ENCODE measurements at regions not wholly inside any gene's neighbourhood (a gene's known extent, or its start where the extent isn't known, plus 50 kb on each side); places are given as distances from the start of the nearest gene placed in this dataset.

DNA sequence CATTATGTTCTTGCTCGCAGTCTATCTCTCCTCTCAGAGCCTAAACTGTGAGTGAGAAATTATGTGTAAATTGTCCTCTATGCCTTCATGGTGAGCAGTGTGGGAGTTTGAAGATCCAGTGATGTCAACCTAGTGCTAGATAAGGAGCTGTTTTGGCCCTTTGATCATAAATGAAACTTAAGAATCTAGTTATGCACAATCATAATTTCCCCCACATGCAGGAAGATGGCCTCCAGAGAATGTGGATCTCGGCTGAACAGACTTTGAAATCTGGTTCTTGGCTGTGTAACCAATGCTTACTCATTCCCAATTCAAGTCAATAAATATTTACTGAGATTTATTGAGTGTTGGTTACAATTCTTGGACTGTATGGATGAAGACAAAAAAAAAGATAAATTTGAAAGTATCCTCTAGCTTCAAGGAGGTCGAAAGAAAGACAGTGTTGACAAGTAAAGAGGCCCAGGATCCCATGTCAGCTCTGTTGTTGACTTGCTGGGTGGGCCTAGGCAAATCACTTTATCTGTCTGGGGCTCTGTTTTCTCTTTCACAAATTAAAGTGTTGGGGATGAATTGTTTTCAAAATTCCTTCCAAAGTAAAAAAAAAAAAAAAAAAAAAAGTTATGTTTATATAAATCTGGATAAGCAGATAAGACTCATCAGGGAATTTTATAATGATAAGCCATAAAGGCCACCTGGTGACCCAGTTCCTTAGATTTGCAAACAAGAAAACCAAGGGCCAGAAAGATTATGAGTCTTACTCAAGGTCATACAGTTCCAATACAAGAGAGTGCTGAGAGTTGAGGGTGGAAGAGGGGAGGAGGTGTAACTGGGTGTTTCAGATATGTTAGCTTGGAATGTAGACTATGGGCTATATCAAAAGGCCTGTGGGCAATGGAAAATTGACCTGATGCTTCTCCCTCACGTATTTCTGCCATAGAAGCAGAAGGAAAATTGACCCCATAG is 969.9 kb downstream of the KCNMA1 start:
- H3K4me1 ChIP-seq (ENCODE audit: control insufficient read depth, insufficient read depth, low read length), result no peaks in the 10 kb centered on the region
- H3K36me3 ChIP-seq (ENCODE audit: control insufficient read depth in 2 of 2, insufficient read depth in 2 of 2, low read length in 2 of 2), result no peaks in the 10 kb centered on the region
- H3K4me3 ChIP-seq (ENCODE audit: low read length in 2 of 2), result no peak overlapping the region
- no peaks in the 10 kb centered on the region for H3K9me3 ChIP-seq (ENCODE audit: control insufficient read depth in 2 of 2, low read length in 2 of 2)
- H3K27me3 ChIP-seq (ENCODE audit: control insufficient read depth in 1 of 2, insufficient read depth in 2 of 2, low read length in 2 of 2), result no peaks in the 10 kb centered on the region
- no peak overlapping the region for H3K9ac ChIP-seq (ENCODE audit: low read length in 2 of 2)
- H3K27ac ChIP-seq (ENCODE audit: low read length), result no peak overlapping the region

- Histone ChIP-seq H3K4me3 (ENCODE audit: low read length in 2 of 2) (no peak overlapping the region), H3K27me3 (ENCODE audit: control insufficient read depth in 1 of 2, insufficient read depth in 2 of 2, low read length in 2 of 2) (no peaks in the 10 kb centered on the region), H3K36me3 (ENCODE audit: control insufficient read depth in 2 of 2, insufficient read depth in 2 of 2, low read length in 2 of 2) (no peaks in the 10 kb centered on the region), H3K9me3 (ENCODE audit: control insufficient read depth in 2 of 2, low read length in 2 of 2) (no peaks in the 10 kb centered on the region), H3K27ac (ENCODE audit: low read length) (no peak overlapping the region), H3K4me1 (ENCODE audit: control insufficient read depth, insufficient read depth, low read length) (no peaks in the 10 kb centered on the region), H3K9ac (ENCODE audit: low read length in 2 of 2) (no peak overlapping the region)
These were observed 970.7 kb downstream of the KCNMA1 start for GRCh38 chr10:76666891-76667290.

DNA sequence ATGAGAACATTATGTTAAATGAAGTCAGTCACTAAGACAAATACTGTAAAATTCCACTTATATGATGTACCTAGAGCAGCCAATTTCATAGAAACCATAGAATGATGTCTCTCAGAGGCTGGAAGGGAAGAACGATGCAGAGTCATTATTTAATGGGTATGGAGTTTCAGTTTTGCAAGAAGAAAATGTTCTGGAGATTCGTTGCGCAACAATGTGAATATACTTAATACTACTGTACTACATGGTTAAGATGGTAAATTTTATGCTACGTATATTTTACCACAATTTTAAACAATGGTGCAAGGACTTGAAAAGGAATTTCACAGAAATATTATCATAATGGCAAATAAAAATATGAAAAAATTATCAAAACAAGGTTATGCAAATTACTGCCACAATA is 972.6 kb downstream of the KCNMA1 start:
- Histone ChIP-seq H3K4me3 (ENCODE audit: low read length in 2 of 2) (no peak overlapping the region), H3K27me3 (ENCODE audit: control insufficient read depth in 1 of 2, insufficient read depth in 2 of 2, low read length in 2 of 2) (no peaks in the 10 kb centered on the region), H3K27ac (ENCODE audit: low read length) (no peak overlapping the region), H3K4me1 (ENCODE audit: control insufficient read depth, insufficient read depth, low read length) (no peaks in the 10 kb centered on the region), H3K36me3 (ENCODE audit: control insufficient read depth in 2 of 2, insufficient read depth in 2 of 2, low read length in 2 of 2) (no peaks in the 10 kb centered on the region), H3K9me3 (ENCODE audit: control insufficient read depth in 2 of 2, low read length in 2 of 2) (no peaks in the 10 kb centered on the region), H3K9ac (ENCODE audit: low read length in 2 of 2) (no peak overlapping the region)

DNA sequence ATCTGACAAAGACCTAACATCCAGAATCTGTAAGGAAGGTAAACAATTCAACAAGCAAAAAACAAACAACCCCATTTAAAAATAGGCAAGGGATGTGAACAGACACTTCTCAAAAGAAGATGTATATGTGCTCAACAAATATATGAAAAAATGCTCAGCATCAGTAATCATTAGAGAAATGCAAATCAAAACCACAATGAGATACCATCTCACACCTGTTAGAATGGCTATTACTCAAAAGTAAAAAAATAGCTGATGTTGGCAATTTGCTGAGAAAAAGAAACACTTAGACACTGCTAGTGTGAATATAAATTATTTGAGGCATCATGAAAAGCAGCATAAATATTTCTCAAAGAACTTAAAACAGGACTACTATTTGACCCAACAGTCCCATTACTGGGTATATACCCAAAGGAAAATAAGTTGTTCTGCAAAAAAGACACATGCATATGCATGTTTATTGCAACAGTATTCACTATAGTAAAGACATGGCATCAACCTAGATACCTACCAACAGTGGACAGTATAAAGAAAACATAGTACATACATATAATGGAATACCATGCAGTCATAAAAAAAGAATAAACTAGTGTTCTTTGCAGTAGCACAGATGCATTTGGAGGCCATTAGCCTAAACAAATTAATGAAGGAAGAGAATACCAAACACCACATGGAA is 980.1 kb downstream of the KCNMA1 start:
- Histone ChIP-seq H3K9me3 (ENCODE audit: control insufficient read depth in 2 of 2, low read length in 2 of 2) (no peaks in the 10 kb centered on the region), H3K27me3 (ENCODE audit: control insufficient read depth in 1 of 2, insufficient read depth in 2 of 2, low read length in 2 of 2) (no peaks in the 10 kb centered on the region), H3K9ac (ENCODE audit: low read length in 2 of 2) (no peak overlapping the region), H3K4me1 (ENCODE audit: control insufficient read depth, insufficient read depth, low read length) (no peaks in the 10 kb centered on the region), H3K4me3 (ENCODE audit: low read length in 2 of 2) (no peak overlapping the region), H3K36me3 (ENCODE audit: control insufficient read depth in 2 of 2, insufficient read depth in 2 of 2, low read length in 2 of 2) (no peaks in the 10 kb centered on the region), H3K27ac (ENCODE audit: low read length) (no peak overlapping the region)

DNA sequence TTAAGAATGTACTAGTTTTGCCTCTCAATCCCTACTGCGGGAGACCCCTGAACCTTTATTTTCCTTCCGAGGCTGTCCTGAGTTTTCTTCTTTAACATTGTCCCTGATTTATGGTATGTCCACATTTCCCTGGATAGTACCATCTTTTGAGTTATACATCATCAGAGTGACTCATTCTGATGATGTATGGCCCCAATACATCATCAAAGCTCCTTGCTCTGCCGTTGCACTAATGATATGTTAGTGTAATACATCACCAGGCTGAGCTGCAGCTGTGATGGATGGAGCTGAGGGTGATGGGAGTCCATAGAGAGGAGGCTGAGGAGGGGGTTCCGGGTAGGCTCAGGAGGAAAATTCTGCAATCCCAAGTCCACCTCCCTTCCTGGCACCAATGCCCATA is 986.5 kb downstream of the KCNMA1 start:
- no peaks in the 10 kb centered on the region for H3K9me3 ChIP-seq (ENCODE audit: control insufficient read depth in 2 of 2, low read length in 2 of 2)
- H3K27me3 ChIP-seq (ENCODE audit: control insufficient read depth in 1 of 2, insufficient read depth in 2 of 2, low read length in 2 of 2), result no peaks in the 10 kb centered on the region
- H3K9ac ChIP-seq (ENCODE audit: low read length in 2 of 2), result no peak overlapping the region
- H3K36me3 ChIP-seq (ENCODE audit: control insufficient read depth in 2 of 2, insufficient read depth in 2 of 2, low read length in 2 of 2), result no peaks in the 10 kb centered on the region
- H3K27ac ChIP-seq (ENCODE audit: low read length), result no peak overlapping the region
- peaks cover 13% of the 10 kb centered on the region for H3K4me1 ChIP-seq (ENCODE audit: control insufficient read depth, insufficient read depth, low read length)
- H3K4me3 ChIP-seq (ENCODE audit: low read length in 2 of 2), result no peak overlapping the region

- H3K4me3 ChIP-seq (ENCODE audit: low read length in 2 of 2), result peak overlapping the region in 1 of 2 donors; percentile 15
- no peaks in the 10 kb centered on the region for H3K9me3 ChIP-seq (ENCODE audit: control insufficient read depth in 2 of 2, low read length in 2 of 2)
- H3K27me3 ChIP-seq (ENCODE audit: control insufficient read depth in 1 of 2, insufficient read depth in 2 of 2, low read length in 2 of 2), result no peaks in the 10 kb centered on the region
- no peak overlapping the region for H3K27ac ChIP-seq (ENCODE audit: low read length)
- H3K9ac ChIP-seq (ENCODE audit: low read length in 2 of 2), result no peak overlapping the region
- peaks cover 14% of the 10 kb centered on the region for H3K4me1 ChIP-seq (ENCODE audit: control insufficient read depth, insufficient read depth, low read length)
- H3K36me3 ChIP-seq (ENCODE audit: control insufficient read depth in 2 of 2, insufficient read depth in 2 of 2, low read length in 2 of 2), result no peaks in the 10 kb centered on the region
These were observed 987.9 kb downstream of the KCNMA1 start for GRCh38 chr10:76649723-76650127.

- H3K27me3 ChIP-seq (ENCODE audit: control insufficient read depth in 1 of 2, insufficient read depth in 2 of 2, low read length in 2 of 2), result no peaks in the 10 kb centered on the region
- H3K9me3 ChIP-seq (ENCODE audit: control insufficient read depth in 2 of 2, low read length in 2 of 2), result no peaks in the 10 kb centered on the region
- peak overlapping the region in 1 of 2 donors; percentile 15 for H3K4me3 ChIP-seq (ENCODE audit: low read length in 2 of 2)
- H3K27ac ChIP-seq (ENCODE audit: low read length), result no peak overlapping the region
- peaks cover 19% of the 10 kb centered on the region for H3K4me1 ChIP-seq (ENCODE audit: control insufficient read depth, insufficient read depth, low read length)
- no peak overlapping the region for H3K9ac ChIP-seq (ENCODE audit: low read length in 2 of 2)
- no peaks in the 10 kb centered on the region for H3K36me3 ChIP-seq (ENCODE audit: control insufficient read depth in 2 of 2, insufficient read depth in 2 of 2, low read length in 2 of 2)
These were observed 988.4 kb downstream of the KCNMA1 start for GRCh38 chr10:76649254-76649653.

DNA sequence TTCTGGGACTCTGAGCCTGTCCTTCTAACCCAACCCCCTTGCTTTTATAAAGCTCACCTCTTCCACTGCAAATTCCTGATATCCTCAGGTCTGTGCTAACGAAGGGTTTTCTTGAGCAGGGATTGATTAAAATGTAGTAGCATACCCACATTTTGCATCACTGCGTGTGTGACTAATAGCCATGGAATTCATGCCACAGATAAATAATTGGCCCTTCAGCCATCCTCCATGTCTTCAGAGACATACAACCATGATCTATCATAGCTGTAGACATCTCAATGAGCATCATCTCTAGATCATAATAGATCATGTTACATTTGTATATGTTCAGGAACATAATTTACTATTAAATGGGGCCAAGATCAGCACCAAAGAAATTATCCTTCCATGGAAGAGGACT is 990.3 kb downstream of the KCNMA1 start:
- no peaks in the 10 kb centered on the region for H3K27me3 ChIP-seq (ENCODE audit: control insufficient read depth in 1 of 2, insufficient read depth in 2 of 2, low read length in 2 of 2)
- H3K9me3 ChIP-seq (ENCODE audit: control insufficient read depth in 2 of 2, low read length in 2 of 2), result no peaks in the 10 kb centered on the region
- no peaks in the 10 kb centered on the region for H3K36me3 ChIP-seq (ENCODE audit: control insufficient read depth in 2 of 2, insufficient read depth in 2 of 2, low read length in 2 of 2)
- no peak overlapping the region for H3K27ac ChIP-seq (ENCODE audit: low read length)
- H3K4me3 ChIP-seq (ENCODE audit: low read length in 2 of 2), result no peak overlapping the region
- H3K4me1 ChIP-seq (ENCODE audit: control insufficient read depth, insufficient read depth, low read length), result peaks cover 36% of the 10 kb centered on the region
- no peak overlapping the region for H3K9ac ChIP-seq (ENCODE audit: low read length in 2 of 2)

GRCh38 chr10:76645341-76645740 is 992.3 kb downstream of the KCNMA1 start:
- Histone ChIP-seq H3K27ac (ENCODE audit: low read length) (peak overlapping the region; percentile 53), H3K9me3 (ENCODE audit: control insufficient read depth in 2 of 2, low read length in 2 of 2) (no peaks in the 10 kb centered on the region), H3K27me3 (ENCODE audit: control insufficient read depth in 1 of 2, insufficient read depth in 2 of 2, low read length in 2 of 2) (no peaks in the 10 kb centered on the region), H3K36me3 (ENCODE audit: control insufficient read depth in 2 of 2, insufficient read depth in 2 of 2, low read length in 2 of 2) (no peaks in the 10 kb centered on the region), H3K4me3 (ENCODE audit: low read length in 2 of 2) (no peak overlapping the region), H3K4me1 (ENCODE audit: control insufficient read depth, insufficient read depth, low read length) (peaks cover 46% of the 10 kb centered on the region), H3K9ac (ENCODE audit: low read length in 2 of 2) (no peak overlapping the region)

DNA sequence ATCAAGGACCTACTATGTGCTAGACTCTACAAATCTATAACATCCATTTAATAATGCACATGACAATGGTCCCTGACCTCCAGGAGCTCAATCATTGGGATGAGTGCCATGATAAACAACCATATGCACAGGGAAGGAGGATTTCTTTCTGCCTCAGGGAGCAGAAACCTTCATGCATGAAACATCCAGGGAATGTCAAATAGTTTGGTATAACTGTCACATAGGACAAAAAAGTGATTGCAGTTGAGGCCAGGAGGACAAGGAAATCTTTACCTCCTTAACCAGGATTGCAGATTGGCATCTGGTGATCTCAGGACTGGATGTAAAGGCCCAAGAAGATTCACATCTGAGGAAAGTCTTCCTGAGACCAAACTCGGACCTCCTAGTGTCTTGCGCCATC is 993.1 kb downstream of the KCNMA1 start:
- peaks cover 37% of the 10 kb centered on the region for H3K4me1 ChIP-seq (ENCODE audit: control insufficient read depth, insufficient read depth, low read length)
- H3K27ac ChIP-seq (ENCODE audit: low read length), result peak overlapping the region; percentile 53
- H3K4me3 ChIP-seq (ENCODE audit: low read length in 2 of 2), result no peak overlapping the region

GRCh38 chr10:76643511-76643911 is 994.1 kb downstream of the KCNMA1 start:
- H3K9ac ChIP-seq (ENCODE audit: low read length in 2 of 2), result no peak overlapping the region
- H3K36me3 ChIP-seq (ENCODE audit: control insufficient read depth in 2 of 2, insufficient read depth in 2 of 2, low read length in 2 of 2), result no peaks in the 10 kb centered on the region
- peaks cover 33% of the 10 kb centered on the region for H3K4me1 ChIP-seq (ENCODE audit: control insufficient read depth, insufficient read depth, low read length)
- H3K4me3 ChIP-seq (ENCODE audit: low read length in 2 of 2), result peak overlapping the region; percentile 13 to 15
- no peaks in the 10 kb centered on the region for H3K9me3 ChIP-seq (ENCODE audit: control insufficient read depth in 2 of 2, low read length in 2 of 2)
- H3K27ac ChIP-seq (ENCODE audit: low read length), result peak overlapping the region; percentile 53
- H3K27me3 ChIP-seq (ENCODE audit: control insufficient read depth in 1 of 2, insufficient read depth in 2 of 2, low read length in 2 of 2), result no peaks in the 10 kb centered on the region

More for the DNA sequence above, 993.1 kb downstream of the KCNMA1 start:
- no peak overlapping the region for H3K9ac ChIP-seq (ENCODE audit: low read length in 2 of 2)
- H3K27me3 ChIP-seq (ENCODE audit: control insufficient read depth in 1 of 2, insufficient read depth in 2 of 2, low read length in 2 of 2), result no peaks in the 10 kb centered on the region
- no peaks in the 10 kb centered on the region for H3K9me3 ChIP-seq (ENCODE audit: control insufficient read depth in 2 of 2, low read length in 2 of 2)
- no peaks in the 10 kb centered on the region for H3K36me3 ChIP-seq (ENCODE audit: control insufficient read depth in 2 of 2, insufficient read depth in 2 of 2, low read length in 2 of 2)

Measured in stomach smooth muscle (tissue), 2 donors.